HG02678 (cell line): ENCODE measurements at regions not wholly inside any gene's neighbourhood (a gene's known extent, or its start where the extent isn't known, plus 50 kb on each side); places are given as distances from the start of the nearest gene placed in this dataset.

Source experiments
- ATAC-seq: cut with Tn5 transposase; IDR thresholded peaks from one replicate; pipeline ENCODE4 v1.9.1; 2021; ENCODE audit warnings: mild to moderate bottlenecking, moderate library complexity; ENCODE audit not compliant: unreplicated experiment

DNA sequence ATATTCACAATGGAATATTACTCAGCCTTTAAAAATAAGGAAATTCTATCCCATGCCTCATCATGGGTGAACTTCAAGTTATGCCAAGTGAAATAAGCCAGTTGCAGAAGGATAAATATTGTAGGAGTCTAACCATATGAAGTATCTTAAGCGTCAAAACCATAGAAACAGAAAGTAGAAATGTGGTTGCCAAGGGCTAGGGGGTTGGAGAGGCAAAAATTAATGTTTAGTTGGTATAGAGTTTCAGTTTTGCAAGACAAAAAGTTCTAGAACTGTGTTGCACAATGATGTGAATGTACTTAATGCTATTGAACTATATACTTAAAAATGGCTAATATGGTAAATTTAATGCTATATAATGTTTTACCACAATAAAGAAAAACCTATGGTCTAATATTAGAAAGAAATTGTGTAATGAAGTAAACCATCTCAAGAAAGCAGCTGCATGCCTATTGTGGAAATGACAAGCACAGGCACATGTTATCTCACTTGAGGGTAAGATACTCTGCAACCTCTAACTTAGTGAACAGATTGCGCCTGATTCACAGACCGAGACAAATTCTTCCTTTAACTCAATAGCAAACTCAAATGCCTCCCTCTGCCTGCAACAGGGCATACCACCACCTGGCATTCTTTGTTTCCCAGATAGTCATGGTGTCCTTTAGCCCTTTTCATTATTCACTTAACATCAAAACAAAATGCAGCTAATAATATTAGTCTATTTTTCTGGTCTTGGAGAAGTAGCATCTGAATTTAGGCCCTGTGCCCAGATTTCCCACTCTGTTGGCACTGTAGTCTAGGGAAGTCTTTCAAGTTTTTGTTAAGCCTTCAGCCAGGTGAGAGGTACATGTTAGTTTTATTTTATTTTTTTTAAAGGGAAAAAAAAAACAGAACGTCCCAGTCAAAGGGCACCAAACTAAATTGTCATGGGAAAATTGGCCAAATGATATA, 80.2 kb upstream of the ACP3 start:
- ATAC-seq = peak; percentile 84

GRCh38 chr3:132237652-132238032, 79.6 kb upstream of the ACP3 start:
- no peak for ATAC-seq

DNA sequence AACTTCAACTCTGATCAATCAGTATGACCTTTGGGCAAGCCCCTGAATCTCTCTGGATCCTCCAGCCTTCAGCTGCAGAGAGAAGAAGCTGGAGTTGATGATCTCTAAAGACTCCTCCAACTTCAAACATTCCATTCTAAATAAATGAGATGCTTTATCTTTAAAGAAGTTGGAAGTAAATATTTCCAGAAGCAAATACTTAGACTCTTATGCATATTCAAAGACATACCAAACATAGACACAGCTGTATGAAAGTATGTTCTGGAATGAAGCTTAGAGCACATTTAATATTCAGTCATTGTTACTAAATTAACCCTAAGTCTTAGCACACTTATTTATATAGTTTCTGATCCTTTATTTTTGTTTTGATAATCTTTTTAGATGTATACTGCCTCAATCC, 77.6 kb upstream of the ACP3 start:
- no peak for ATAC-seq

DNA sequence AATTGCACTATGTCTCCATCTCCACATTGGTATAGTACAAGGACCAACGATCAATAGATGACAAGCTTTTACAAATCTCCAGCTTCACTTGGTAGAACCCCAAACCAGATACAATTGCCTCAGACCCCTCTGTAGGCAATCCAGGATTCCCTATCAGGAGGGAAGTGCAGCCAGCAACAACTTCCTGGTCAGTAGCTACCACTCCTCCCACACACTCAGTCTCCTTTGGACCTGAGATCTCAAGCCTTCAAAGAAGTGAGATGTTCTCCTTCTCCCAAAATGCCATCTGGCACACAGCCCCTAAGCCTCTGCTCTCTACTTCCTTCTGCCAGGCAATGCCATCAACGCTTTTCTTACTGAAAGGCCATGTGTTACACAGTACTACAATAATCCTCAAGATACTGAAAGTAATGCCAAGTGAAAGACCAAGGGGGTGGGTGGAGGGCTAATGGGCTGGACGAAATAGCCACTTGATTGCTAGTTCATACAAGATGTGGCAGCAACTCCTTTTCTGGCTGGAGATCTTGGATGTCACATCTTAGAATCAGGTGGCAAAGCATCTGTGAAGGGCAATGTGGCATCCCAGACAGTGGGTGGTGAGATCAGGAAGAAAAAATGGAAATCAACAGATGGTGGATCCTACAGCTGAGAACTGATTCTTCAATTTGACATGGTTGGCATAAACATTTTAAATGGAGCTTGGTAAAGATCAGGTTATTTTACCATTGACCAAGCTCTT, 75.3 kb upstream of the ACP3 start:
- ATAC-seq = no peak

DNA sequence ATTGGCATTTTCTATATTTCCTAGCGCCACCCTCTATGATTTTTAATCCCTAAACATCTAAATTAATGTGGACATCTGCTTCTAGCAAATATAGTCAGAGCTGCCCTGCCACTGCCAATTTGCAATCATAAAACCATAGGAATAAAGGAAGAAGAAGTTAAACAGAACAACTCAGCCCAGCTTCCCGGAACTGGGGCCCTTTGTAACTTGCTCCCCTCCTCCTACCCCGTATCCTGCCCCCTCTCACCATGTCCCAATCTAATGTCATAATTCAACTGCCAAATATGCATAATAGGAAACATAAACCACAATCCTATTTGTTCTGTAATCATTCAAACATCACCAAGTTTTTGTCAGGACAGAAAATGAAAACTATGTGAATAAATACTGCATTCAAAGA, 74.4 kb upstream of the ACP3 start:
- no peak for ATAC-seq

DNA sequence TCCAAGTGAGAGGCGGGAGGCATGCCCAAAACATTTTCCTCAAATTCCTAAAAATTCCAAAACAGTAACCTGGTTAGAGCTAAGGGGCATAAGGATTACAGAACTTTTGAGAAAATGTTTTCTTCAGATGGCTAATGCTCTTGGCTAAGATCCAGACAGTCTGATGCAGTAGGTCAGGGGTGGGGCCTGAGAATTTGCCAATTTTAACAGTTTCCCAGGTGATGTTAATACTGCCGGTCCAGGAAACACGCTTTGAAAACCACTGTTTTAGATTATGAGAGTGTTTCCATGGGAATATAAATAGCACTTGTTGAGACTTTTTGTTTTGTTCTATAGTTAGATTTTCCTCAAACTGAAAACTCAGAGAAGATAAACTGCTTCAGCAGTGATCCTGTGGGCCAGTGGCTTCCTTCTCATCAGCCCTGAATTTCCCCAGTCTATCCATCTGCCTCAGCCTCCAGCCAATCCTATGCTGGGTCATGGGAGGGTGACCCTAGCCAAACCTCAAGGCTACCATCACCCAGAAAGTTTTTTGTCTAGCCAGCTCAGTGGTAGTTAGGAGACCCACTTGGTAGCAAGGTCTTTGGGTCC, 71.6 kb upstream of the ACP3 start:
- ATAC-seq = no peak

GRCh38 chr3:132246212-132246611, 71.0 kb upstream of the ACP3 start:
- no peak for ATAC-seq

GRCh38 chr3:132247211-132247610, 70.0 kb upstream of the ACP3 start:
- no peak for ATAC-seq

- no peak for ATAC-seq
Measured at GRCh38 chr3:132248490-132248889, 68.7 kb upstream of the ACP3 start.

- peak; percentile 63 for ATAC-seq
Measured at GRCh38 chr3:132253262-132253878, 63.8 kb upstream of the ACP3 start.

- no peak for ATAC-seq
Measured at GRCh38 chr3:132254076-132254755, 63.0 kb upstream of the ACP3 start.

GRCh38 chr3:132255041-132255745, 62.0 kb upstream of the ACP3 start:
- no peak for ATAC-seq

DNA sequence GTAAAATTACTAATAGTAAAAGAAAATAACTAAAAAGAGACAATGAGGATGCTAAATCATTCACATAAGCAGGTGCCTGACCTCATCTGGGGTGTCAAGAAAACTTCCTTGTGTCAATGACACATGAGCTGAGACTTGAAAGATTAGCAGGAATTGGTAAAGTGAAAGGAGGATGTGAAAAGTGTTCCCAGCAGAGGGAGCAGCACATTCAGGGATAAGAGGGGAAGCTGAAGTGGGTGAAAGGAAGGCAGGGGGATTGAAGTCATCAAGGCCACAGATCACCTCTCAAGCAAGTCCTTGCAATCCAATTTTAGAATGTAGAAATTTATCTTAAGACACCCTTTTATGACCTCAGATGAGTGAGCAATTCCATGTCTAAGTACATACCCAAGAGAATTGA, 60.2 kb upstream of the ACP3 start:
- no peak for ATAC-seq

- ATAC-seq = no peak
Measured at GRCh38 chr3:132261506-132261905, 55.7 kb upstream of the ACP3 start.

DNA sequence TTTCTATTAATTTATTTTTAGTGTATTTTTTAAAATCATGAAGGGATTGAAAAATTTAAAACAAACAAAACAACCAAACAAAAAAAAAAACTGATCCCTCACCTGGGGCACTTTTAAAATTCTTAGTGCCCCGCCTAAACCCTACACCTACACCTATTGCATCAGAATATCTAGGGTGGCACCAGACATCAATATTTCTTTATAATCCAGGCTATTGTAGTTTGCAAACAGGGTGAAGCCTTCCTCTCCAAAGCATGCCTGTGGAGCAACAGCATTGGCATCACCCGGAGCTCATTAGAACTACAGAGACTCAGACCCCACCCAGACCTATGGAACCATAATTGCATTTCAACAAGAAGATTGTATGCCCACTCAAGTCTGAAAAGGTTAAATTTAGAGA, 54.9 kb upstream of the ACP3 start:
- ATAC-seq = no peak

DNA sequence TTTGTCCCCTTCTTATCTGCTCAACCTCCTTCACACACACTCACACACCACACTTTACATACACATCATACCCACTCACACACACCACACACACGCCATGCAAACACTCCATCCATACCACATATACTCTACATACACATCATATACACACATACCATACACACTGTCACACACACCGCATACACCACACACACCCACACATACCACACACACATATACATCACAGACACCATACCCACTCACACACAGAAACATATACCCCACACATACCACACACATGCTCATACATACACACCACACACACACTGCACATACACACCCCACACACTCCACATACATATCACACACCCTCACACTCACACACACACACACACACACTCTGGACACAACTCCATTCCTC, 54.3 kb upstream of the ACP3 start:
- no peak for ATAC-seq

DNA sequence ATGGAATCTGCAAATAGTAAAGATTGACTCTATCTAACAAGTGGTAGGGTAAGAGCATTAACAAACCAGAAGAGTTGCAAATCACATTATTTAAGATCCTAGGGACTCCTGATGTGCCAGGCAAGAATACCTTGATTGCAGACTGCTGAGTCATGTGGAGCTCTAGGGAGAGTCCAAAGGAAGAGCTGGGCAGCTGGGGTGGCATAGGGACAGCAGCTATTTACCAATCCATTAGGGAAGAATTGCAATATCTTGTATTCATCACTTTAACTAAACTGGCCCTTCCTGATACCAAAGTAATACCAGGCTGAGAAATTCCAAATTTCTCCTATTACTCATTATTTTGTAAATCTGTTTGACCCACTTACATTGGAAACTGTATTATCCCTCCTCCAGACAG, 52.2 kb upstream of the ACP3 start:
- no peak for ATAC-seq

DNA sequence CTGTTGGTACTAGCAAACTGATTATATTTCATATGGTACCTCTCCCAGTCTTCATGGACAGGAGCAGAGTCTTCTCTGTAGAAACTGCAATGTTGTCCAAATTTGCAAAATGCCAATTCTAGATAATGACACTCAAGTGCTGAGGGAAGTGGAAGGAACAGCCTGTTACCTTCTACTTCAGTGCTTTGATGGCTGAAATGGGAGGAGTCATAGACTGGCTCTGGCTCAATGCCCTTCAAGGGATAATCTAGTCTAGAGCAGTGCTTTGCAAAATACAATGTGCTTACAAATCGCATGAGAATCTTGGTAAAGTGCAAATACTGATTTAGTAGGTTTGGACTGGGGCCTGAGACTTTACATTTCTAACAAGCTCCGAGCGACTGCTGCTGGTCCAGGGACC, 51.7 kb upstream of the ACP3 start:
- no peak for ATAC-seq

DNA sequence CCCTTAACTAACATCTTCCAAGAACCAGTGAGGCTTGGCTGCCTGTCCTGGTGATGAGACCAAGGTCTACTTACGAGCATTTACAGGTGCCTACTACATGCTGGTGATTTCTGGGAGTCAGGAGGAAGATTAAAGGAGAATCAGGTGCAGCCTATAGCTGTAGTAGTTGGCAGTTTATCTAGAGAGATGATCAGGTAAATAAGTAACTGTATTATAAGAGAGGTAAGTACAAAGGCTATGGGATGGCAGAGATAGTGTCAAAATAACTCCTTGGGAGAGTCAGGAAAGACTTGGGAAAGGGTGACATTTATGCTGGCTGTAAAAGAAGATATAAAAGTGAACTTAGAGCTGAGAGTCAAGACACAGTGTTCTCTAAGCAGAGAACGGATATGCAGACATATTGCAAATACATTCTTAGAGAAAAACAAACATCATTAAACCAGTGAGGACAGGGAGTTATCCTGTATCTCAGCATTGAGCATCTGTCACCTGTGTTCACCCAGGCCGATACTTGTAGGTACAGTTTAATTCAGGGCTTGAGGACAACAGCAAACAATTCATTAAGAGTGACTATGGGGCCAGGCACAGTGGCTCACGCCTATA, 49.7 kb upstream of the ACP3 start:
- ATAC-seq = no peak
